HFF-Myc (cell line): ENCODE measurements at regions not wholly inside any gene's neighbourhood (a gene's known extent, or its start where the extent isn't known, plus 50 kb on each side); places are given as distances from the start of the nearest gene placed in this dataset.

Experiments
- DNase-seq: peaks from one replicate; pipeline ENCODE4 v3.0.0-alpha.2; 2011; ENCODE audit warnings: low read depth; ENCODE audit errors: extremely low read depth
- H3K4me3 ChIP-seq: replicated peaks from 2 replicates; pipeline ENCODE4 v1.5.1; 2011; ENCODE audit warnings: low read depth, mild to moderate bottlenecking, control low read depth, low read length
- TF ChIP-seq, protein P1 (sequence below): IDR thresholded peaks from 2 replicates; pipeline ENCODE4 v1.5.1; 2012; ENCODE audit warnings: mild to moderate bottlenecking, low read depth, low read length, control low read depth; ENCODE audit errors: missing control alignments

DNA sequence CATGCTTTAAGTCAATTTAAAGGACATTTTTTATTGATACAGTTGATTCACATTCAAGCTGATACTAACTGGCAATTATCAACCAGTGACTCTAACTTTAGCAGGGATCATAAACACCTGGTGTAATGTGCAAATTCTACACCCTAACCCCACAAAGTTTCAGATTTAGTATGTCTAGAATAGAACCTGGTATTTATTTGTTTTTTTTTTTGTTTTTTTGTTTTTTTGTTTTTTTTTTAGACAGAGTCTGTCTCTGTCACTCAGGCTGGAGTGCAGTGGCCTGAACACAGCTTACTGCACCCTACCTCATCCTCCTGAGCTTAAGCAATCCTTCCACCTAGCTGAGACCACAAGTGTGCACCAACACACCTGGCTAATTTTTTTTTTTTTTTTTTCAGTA lies 311.2 kb upstream of the SEMA6A start:
- DNase-seq: no peak
- TF ChIP-seq, protein P1, sequence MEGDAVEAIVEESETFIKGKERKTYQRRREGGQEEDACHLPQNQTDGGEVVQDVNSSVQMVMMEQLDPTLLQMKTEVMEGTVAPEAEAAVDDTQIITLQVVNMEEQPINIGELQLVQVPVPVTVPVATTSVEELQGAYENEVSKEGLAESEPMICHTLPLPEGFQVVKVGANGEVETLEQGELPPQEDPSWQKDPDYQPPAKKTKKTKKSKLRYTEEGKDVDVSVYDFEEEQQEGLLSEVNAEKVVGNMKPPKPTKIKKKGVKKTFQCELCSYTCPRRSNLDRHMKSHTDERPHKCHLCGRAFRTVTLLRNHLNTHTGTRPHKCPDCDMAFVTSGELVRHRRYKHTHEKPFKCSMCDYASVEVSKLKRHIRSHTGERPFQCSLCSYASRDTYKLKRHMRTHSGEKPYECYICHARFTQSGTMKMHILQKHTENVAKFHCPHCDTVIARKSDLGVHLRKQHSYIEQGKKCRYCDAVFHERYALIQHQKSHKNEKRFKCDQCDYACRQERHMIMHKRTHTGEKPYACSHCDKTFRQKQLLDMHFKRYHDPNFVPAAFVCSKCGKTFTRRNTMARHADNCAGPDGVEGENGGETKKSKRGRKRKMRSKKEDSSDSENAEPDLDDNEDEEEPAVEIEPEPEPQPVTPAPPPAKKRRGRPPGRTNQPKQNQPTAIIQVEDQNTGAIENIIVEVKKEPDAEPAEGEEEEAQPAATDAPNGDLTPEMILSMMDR: no peak
- no peak overlapping the region for H3K4me3 ChIP-seq

DNA sequence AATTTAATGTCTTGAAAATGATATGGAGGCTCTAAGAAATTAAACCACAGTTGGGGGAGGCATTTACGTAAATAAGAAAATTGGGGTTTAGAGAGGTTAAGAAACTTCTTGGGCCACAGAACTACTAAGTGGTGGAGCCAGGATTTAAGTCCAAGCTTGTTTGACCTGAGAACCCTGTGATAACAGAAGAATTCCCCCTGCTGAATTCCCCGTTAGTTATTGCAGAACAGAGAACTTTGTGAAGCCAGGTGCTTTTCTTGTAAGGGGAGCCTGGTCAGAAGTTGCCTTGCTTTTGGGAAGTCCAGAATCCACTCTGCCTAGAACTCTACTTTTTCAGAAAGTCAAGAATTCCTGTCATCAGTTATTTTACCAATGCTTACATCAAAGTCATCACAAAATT lies 309.3 kb upstream of the SEMA6A start:
- no peak for DNase-seq
- H3K4me3 ChIP-seq: no peak overlapping the region
- TF ChIP-seq, protein P1: no peak

GRCh38 chr5:116881921-116882531 lies 307.4 kb upstream of the SEMA6A start:
- no peak overlapping the region for H3K4me3 ChIP-seq
- DNase-seq: no peak
- TF ChIP-seq, protein P1: no peak

- H3K4me3 ChIP-seq: no peak overlapping the region
- no peak for DNase-seq
- TF ChIP-seq, protein P1: no peak
These were observed 306.0 kb upstream of the SEMA6A start for GRCh38 chr5:116880601-116881000.

DNA sequence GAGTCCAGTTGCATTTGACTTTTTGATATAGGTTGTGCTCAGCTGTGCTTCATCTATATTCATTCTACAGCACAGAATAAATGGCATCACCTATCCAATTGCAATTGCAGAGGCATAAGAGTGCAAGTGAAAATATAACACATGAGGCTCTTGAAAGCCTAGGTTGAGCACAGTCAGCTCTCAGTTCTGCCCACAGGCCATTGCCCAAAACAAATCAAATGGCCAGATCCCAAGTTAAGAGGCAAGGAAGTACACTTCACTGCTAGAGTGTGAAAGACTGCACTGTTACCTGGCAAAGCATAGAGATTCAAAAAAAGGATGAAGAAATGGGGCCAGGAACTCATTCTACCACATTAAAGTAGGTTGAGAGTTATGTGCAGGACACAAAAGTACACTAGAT lies 305.5 kb upstream of the SEMA6A start:
- H3K4me3 ChIP-seq: no peak overlapping the region
- TF ChIP-seq, protein P1: no peak
- DNase-seq: no peak

GRCh38 chr5:116876240-116876840 lies 301.7 kb upstream of the SEMA6A start:
- DNase-seq: no peak
- H3K4me3 ChIP-seq: no peak overlapping the region
- TF ChIP-seq, protein P1: no peak

- TF ChIP-seq, protein P1: no peak
- DNase-seq: no peak
- H3K4me3 ChIP-seq: no peak overlapping the region
These were observed 298.4 kb upstream of the SEMA6A start for GRCh38 chr5:116872986-116873385.
